ENCODE measurements at regions not wholly inside any gene's neighbourhood (a gene's known extent, or its start where the extent isn't known, plus 50 kb on each side); places are given as distances from the start of the nearest gene placed in this dataset.

GRCh38 chr12:28650906-28651305 lies 460.6 kb downstream of the CCDC91 start:
- no peak overlapping the region for H3K4me3 ChIP-seq (ENCODE audit: low read depth, low read length)
- in situ Hi-C loops (cut with HindIII; ENCODE audit: low sequenced_read_pairs) = no loop called here
- no peak for DNase-seq (ENCODE audit: low read depth, low spot score)
- TF ChIP-seq, protein P1, sequence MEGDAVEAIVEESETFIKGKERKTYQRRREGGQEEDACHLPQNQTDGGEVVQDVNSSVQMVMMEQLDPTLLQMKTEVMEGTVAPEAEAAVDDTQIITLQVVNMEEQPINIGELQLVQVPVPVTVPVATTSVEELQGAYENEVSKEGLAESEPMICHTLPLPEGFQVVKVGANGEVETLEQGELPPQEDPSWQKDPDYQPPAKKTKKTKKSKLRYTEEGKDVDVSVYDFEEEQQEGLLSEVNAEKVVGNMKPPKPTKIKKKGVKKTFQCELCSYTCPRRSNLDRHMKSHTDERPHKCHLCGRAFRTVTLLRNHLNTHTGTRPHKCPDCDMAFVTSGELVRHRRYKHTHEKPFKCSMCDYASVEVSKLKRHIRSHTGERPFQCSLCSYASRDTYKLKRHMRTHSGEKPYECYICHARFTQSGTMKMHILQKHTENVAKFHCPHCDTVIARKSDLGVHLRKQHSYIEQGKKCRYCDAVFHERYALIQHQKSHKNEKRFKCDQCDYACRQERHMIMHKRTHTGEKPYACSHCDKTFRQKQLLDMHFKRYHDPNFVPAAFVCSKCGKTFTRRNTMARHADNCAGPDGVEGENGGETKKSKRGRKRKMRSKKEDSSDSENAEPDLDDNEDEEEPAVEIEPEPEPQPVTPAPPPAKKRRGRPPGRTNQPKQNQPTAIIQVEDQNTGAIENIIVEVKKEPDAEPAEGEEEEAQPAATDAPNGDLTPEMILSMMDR (IDR thresholded peaks at IDR 0.05; ENCODE audit: low read depth, low read length) = no peak

GRCh38 chr12:28652239-28652638 lies 462.0 kb downstream of the CCDC91 start:
- no peak for DNase-seq (ENCODE audit: low read depth, low spot score)
- TF ChIP-seq, protein P1 (IDR thresholded peaks at IDR 0.05; ENCODE audit: low read depth, low read length) = no peak
- in situ Hi-C loops (cut with HindIII; ENCODE audit: low sequenced_read_pairs) = no loop called here
- H3K4me3 ChIP-seq (ENCODE audit: low read depth, low read length) = no peak overlapping the region

DNA sequence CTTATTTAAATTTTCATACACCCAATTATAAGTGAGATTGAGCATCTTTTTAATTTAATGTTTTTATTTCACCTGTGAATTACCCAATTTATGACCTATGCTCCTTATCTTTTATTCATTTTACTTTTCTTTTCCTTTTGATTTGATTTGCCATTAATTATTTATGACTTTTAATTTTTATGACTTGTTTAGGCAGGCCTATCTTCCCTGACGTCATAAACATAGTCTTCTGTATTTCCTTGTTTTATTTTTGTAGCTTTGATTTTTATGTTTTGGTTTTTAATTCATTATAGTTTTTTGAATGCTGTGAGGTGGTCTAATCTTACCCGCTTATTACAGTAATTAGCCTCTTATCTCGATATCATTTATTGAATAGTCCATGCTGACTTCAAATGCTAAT lies 467.1 kb upstream of the FAR2 start:
- no peak for DNase-seq (ENCODE audit: low read depth, low spot score)
- H3K4me3 ChIP-seq (ENCODE audit: low read depth, low read length) = no peak overlapping the region
- TF ChIP-seq, protein P1 (IDR thresholded peaks at IDR 0.05; ENCODE audit: low read depth, low read length) = no peak
- in situ Hi-C loops (cut with HindIII; ENCODE audit: low sequenced_read_pairs) = no loop called here

DNA sequence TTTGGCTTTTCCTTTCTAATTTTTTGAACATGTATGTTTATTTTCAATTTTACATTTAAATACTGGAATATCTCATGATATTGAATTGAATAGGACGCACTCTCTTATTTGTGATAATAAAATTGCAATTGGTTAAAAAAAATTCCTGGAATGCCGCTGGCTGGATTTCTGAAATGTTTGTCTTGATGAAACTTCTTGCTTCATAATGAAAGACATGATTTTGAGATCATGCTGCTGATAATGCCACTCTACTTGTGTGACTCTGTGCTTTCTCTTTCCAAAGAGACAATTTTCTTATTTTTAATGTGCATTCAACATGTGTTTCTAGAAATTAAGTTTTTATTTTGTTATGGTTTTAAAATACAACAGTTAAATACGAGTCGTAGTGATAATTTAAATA lies 465.7 kb upstream of the FAR2 start:
- in situ Hi-C loops (cut with HindIII; ENCODE audit: low sequenced_read_pairs) = no loop called here
- TF ChIP-seq, protein P1 (IDR thresholded peaks at IDR 0.05; ENCODE audit: low read depth, low read length) = no peak
- no peak for DNase-seq (ENCODE audit: low read depth, low spot score)
- H3K4me3 ChIP-seq (ENCODE audit: low read depth, low read length) = no peak overlapping the region

DNA sequence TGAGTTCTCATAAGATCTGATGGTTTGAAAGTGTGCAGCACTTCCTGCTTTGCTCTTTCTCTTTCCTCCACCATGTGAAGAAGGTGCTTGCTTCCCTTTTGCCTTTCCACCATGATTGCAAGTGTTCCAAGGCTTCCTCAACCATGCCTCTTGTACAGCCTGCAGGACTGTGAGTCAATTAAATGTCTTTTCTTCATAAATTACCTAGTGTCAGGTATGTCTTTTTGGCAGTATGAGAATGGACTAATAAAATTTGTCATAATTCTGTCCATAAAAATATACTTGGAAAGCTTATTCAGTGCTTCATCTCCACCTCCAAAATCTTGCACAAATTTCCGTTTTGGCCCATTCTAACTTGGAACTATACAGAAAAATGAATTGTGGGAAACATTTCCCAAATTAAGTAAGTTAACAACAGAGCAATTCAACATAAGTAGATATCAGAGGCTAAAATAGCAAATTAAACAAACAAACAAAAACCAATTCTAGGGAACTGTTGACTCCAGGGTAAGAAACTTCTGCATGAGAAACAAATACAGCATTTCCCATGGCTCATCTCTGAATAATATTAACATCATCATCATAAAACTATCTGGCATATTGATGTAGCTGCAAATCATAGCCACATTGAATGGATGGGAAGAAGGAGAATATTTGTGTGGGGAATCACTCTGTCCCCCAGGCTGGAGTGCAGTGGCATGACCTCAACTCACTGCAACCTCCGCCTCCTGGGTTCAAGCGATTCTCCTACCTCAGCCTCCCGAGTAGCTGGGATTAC lies 459.5 kb upstream of the FAR2 start:
- no peak for DNase-seq (ENCODE audit: low read depth, low spot score)
- no peak overlapping the region for H3K4me3 ChIP-seq (ENCODE audit: low read depth, low read length)
- TF ChIP-seq, protein P1 (IDR thresholded peaks at IDR 0.05; ENCODE audit: low read depth, low read length) = no peak
- in situ Hi-C loops (cut with HindIII; ENCODE audit: low sequenced_read_pairs) = no loop called here

DNA sequence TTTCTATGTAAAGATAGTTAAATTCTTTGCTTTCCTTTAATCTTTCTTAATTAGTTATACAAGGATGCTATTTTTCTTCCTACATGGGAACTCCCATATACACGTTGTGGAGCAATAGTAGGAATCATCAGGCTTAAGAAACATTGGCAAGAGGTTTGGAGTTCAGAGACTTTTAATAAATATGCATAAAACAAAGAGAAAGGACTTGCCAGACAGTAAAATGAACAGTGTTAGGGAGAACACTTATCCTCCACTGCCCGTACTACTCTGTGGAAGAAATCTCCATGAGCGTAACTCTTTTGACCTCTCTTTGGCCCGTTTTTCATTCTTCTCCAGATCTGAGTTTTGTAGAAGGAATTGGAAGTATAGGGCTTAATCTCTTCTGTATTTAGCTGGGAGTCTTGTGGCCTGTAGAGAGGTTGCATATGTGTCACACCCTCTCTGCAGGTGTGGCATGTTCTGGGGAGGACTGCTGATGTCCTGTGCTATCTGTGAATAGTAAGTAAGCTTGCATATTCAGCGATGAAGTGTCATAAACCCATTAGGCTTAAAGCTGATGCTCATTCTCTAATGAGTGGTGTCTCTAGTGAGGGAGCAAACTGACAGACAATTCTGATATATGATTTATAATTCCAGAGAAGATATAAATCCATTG lies 455.4 kb upstream of the FAR2 start:
- TF ChIP-seq, protein P1 (IDR thresholded peaks at IDR 0.05; ENCODE audit: low read depth, low read length) = no peak
- no peak overlapping the region for H3K4me3 ChIP-seq (ENCODE audit: low read depth, low read length)
- in situ Hi-C loops (cut with HindIII; ENCODE audit: low sequenced_read_pairs) = no loop called here

More for the DNA sequence above, 455.4 kb upstream of the FAR2 start:
- DNase-seq (ENCODE audit: low read depth, low spot score) = no peak
